HG02798 (cell line): ENCODE measurements at regions not wholly inside any gene's neighbourhood (a gene's known extent, or its start where the extent isn't known, plus 50 kb on each side); places are given as distances from the start of the nearest gene placed in this dataset.
A peak's percentile ranks its signal among the peaks of the same experiment; 100 is the strongest.

Source experiments
- ATAC-seq: cut with Tn5 transposase; IDR thresholded peaks from one replicate; pipeline ENCODE4 v1.9.1; 2021; ENCODE audit warnings: mild to moderate bottlenecking; ENCODE audit not compliant: unreplicated experiment, poor library complexity

DNA sequence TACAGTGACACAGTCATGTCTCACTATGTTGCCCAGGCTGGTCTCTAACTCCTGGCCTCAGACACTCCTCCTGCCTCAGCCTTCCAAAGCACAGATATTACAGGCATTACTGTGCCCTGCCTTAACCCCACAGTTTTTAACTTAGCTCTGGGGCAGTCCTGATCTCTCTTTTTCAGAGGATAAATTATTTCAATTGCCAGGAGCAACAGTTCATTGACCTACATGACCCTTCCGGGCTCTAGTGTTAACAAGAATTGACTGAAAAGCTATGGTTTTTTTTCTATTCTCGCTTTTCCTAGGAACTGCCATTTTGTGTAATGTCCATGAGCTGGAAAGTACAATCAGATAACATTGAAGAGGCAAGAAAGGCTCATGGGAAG lies 92.8 kb downstream of the HNRNPLL start:
- ATAC-seq, result no peak

DNA sequence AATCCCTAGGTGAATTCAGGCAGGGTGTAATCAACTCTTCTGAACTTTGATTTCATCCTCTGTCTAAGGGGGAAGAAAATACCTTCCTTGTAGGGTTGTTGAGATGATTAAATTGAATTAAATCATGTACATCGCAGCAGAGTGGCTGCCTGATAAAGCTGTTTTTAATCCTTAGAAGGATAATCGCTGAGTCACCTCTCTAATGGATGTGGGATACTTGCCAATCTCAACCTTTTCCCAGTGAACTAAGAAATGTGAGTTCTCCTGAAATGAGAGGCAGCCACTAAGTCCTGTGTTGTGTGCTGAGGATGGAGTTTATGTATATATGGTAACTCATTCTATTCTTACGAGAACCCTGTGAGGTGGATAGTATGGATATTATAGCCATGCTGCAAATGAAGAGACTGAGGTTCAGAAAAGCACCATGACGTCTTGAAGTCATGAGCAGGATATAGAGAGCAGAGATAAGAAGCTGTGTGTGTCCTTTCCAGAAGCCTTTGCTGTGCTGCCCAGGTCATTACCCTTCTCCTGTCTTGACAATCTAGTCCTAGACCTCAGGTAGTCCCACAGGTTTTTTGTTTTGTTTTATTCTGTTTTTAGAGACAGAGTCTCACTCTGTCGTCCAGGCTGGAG lies 93.3 kb downstream of the HNRNPLL start:
- no peak for ATAC-seq

DNA sequence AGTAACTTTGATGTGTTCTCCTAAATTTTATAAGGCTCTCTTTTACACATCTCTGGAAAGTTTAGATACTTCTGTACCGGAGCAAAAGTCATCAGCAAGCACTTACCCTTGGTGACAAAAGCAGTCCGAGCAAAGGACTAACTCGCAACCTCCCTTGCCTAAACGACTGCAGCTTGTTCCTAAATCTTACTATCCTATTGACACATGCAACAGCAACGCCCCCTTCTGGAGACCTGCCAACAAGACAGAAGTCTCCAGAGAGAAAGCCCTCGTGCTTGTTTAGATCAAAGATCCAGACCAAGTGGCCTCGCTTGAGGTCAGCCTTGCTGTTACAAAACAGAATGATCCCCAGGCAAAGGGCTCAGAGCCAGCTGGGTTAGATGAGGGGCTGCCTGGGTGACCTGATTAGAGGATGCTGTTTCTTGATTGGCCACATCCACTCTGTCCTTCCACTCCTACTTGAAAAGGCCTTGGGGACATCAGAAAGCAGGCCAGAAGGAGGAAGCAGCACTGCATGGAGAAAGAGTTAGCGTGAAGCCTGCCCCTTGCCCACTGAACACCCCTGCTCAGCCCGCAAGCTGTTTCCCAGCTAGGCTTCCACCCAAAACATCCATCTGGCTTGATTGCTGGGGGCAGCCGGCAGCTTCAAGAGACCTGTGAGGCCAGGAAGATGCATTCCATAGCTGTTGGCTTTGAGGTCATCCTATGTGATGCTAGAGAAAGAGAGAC lies 94.3 kb downstream of the HNRNPLL start:
- ATAC-seq, result peak; percentile 80

DNA sequence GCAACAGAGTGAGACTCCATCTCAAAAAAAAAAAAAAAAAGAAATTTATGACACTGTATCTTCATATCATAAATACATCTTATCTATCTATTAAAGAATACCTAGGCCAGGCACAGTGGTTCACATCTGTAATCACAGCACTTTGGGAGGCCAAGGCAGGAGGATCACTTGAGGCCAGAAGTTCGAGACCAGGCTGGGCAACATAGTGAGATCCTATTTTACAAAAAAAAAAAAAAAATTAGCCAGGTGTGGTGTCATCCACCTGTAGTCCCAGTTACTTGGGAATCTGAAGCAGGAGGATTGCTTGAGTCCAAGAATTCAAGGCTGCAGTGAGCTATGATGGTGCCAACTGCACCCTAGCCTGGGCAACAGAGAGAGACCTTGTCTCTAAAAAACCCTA lies 95.0 kb downstream of the HNRNPLL start:
- ATAC-seq, result no peak

DNA sequence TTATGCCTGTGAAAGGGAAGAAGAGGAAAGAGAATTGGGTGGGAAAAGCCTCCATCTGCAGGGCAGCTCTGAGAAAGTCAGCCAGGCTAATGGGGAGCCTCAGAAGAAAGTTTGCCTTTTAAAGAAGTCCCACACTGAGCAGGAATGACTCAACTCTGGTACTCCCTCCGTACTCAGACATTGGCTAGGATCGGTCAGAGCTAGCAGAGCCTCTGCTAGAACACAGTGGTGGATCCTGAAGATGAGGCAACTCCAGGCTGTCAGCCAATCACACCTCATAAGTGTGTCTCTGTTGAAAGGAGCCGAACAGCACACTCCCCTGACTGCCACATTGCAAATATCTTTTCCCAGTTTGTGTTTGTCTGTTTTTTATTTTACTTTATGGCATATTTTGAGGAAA lies 96.9 kb downstream of the HNRNPLL start:
- no peak for ATAC-seq

DNA sequence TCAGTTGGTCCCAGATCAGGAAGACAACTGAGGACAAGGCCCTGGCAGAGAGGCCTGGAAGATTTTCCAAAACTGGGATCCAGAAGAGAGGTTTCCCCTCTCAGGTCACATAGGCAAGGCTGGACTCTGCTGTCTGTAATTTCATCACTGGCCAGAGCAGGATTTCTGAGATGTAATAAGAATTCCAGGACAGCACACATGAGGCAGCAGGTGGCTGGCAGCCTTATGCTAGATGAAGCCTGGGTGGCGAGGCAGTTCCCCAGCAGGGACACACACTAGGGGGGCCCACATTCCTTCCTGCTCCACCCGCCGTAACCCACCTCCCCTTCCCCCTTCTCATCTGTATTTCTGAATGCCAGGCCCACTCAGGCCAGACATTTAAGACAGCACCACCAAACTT lies 98.6 kb downstream of the HNRNPLL start:
- no peak for ATAC-seq

DNA sequence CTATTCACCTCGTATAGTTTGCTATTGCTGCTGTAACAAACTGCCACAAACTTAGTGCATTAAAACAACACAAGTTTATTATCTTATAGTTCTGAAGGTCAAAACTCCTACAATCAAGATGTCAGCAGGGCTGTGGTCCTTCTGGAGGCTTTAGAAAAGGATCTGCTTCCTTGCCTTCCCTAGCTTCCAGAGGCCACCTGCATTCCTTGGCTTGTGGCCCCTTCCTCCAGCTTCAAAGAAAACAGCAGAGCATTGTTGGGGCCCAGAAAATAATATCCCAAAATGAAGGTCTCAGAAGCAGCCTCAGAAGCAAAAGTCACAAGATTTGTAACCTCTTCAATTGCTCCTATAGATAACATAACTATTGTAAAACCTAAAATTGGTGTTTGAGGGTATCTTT lies 100.6 kb downstream of the HNRNPLL start:
- no peak for ATAC-seq

DNA sequence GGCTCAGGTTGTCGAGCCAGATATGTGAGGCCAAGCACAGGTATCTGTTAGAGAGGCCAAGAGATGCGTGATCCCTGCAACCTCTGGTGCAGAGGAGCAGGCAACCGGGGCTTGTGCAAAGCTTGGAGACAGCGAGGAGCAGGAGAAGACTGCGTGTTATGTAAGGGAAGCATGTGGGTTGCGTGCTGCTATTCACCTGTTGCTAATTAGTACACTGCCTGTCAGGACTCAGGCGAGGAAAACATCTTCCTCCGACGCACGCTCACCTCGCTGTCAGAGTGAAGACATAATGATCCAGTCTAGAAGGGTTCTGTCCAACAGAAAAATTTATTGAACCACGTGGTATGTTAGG lies 102.5 kb downstream of the HNRNPLL start:
- no peak for ATAC-seq

DNA sequence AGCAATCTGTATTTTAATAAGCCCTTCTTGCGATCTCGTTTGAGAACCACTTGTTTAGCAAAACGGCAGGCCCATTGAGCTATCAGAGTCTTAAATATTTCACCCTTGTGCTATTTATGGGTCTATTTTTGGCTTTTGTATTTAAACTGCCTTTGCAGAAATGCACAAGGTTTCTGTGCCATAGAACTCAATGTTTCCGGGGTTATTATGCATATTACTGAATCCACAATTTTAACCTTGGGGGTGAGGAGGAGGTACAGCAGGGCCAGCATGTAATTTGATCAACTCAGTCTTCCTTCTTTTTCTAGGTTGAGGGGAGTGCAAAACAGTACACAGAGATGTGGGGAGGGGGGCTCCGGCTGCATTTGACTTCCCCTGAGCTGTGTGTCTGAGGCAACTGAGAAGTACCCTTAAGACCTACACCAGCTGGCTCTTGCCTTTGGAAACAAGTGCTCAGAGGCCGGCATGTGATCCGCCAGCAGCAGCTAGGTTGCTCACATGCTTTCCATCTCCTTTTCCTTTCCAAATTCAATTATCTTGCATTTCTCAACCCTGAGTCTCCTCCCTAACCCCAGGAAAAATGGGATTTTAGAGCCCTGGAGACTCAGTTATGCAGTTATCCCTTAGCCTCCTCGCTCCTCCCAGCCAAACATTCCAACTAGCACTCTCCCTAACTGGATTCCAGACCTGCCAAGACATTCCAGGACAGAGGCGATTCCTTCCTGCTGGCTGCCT lies 103.0 kb downstream of the HNRNPLL start:
- no peak for ATAC-seq

DNA sequence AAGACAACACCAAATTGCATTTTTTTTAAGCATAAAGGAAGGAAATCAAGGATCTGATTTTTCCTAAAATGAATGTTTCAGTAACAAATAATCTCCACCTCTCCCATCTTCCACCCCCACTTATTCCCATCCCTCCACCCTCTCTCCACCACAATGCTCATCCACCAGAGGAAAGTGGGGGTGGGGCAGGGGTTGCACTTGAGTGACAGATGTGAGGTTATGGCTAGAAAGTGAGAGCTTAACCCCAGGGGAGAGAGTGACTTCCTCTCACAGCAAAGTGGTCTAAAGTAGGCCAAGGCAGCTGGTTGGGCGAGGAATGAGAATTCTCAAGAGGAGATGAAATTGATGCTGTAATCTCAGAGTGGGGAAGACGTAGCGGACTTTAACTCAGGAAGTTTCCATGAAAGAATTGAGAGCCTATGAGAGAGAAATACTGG lies 104.7 kb downstream of the HNRNPLL start:
- no peak for ATAC-seq

DNA sequence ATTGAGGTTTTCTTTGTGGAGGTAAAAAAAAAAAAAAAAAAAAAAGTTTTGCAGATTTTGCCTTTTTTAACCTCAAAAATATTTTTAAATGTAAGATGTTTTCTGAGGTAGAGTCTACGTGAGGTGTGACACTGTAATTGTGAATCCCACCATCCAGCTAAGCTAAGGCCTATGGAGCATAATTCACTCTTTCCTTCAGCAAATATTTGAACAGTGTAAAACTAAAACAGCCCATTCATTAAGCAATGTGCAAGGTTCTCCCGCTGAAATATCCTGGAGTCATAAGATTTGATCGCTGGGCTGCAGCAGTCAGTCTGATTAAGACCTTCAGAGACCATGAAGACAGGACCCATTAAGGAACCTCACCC lies 105.1 kb downstream of the HNRNPLL start:
- ATAC-seq, result no peak

DNA sequence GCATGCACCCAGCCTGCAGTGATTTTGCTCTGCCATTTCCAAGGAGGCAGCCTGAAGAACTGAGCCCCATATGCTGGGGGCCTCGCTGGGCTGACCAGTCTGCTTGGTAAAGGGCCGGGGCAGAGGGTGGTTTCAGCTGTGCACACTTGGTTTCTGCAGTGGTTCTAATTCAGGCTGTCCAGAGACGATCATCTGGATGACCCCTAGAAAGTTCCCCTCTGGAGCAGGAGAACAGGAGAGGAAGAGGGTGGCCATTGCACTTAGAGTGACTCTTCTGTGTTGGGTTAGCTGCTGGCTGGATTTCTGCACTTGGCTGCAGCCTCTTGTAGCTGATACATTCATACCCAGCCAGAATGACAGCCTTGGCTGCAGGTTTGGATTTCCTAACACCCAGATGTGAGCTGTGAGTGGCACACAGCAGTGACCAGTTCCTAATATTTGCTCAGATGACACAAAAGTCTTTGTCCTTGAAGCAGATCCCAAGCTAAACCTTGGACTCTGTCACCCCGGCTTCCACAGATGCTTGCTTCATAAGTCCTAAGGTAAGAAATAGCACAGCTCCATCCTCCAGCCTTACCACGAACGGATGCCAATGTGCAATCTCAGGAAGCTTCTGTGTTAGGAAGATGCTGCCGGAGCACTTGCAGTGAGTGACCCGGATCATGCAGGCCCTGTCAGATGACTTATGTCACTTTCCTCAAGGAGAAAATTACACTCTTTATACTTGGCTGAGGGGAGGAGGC lies 105.6 kb downstream of the HNRNPLL start:
- ATAC-seq, result no peak

DNA sequence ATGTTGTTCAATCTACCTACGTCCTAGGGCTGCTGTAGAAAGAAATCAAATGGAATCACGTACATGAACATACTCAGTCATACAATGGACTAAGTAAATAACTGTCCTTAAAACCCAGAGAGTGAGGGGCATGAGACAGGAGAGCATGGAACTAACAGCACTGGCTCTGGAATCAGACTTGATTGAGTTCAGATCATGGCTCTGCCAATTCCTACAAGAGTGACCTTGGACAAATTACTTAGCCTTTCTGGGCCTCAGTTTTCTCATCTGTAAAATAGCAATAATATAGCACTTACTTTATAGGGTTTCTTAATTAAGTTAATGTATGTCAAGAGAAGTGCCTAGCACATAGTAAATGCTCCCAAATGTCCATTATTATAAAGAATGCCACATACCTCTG lies 106.8 kb downstream of the HNRNPLL start:
- ATAC-seq, result no peak

DNA sequence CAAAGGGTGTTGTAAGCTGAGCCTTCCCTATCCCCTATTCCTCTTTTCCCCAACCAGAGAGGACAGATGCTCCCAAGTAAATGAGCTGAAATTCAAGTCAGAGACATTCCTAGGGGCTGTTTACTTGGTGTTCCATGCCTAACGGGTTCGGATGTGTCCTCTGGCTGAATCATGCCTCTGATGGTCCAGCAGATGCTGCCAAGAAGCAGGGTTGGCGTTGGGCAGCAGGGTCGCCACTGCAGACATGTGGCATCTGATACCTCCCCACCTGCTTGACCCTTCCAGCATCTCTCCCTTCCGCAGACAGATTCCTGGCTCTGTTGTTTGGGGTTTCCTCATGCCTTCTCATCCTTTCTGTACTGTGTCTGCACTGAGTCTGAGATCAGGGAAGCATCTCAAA lies 108.3 kb downstream of the HNRNPLL start:
- no peak for ATAC-seq

DNA sequence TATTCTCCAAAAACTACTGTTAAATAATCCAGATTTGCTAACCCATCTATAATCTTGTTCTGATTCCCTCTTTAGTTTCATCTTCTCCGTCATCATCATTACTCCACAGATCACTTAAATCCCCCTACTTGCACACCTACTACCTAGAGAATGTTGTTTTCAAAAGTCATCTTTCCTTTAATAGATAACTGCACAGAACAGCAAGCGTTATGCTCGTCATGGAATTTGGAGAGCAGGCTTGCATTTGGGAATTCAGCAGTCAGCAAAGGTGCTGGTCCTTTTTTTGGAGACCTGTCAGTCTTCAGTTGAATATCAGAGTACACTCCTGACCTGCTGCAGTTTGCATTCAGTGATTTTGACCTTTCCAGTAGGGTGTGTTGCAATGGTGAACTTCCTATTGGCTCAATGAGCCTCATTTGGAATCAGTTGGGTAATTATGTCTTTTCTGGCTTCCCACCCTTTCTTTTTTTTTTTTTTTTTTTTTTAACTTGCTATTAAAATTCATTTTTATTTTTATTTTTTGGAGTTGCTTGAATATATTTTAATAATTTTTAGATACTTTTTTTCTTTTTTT lies 110.6 kb downstream of the HNRNPLL start:
- no peak for ATAC-seq

DNA sequence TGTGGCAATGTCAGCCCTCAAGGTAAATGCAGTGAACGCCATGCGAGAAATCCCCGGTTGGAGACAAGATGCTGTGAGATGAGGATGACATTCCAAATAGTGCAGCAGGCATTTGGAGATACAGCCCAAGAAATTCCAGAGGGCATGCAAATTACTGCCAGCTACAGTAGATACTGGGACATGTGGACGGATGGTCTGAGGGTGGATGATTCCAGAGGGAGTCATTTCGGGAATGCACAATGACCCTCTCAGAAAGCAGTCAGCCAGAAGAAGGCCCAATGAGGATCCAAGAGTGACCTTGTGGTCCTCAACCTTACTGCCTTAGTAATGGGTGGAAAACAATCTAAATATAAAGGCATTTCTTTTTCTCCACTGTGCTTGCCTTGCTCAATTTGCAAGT lies 111.3 kb downstream of the HNRNPLL start:
- ATAC-seq, result no peak

DNA sequence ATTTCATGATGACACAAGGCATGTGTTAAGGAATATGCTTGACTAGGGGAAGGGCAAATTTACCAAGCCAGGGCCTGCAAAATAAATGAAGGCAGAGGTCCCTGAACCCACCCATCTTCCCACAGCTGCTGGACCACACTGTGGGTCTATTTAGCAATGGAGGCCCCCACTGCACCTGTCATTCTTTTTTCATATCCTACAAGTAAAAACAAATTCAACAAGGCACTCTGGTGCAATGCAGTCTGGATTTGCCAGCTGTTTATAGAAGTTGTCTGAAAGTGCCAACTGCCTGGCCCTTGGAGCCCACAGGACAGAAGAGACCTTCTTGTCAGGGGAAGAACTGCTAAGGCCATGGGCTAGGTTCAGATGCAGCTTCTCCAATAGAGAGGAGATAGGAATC lies 112.8 kb upstream of the ATL2 start:
- ATAC-seq, result no peak

DNA sequence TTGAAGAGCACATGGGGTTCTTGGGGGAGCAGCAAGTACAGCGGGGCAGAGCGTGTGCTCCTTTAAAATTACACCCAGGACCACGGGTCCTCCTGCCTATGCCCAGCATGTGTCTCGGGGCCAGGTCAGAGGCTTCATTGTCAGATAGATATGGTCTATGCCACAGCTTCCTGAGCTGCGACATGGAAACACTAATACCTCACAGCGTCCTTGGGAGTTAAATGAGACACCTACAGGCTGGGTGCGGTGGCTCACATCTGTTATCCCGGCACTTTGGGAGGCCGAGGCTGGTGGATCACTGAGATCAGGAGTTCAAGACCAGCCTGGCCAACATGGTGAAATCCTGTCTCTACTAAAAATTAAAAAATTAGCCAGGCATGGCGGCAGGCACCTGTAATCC lies 110.8 kb upstream of the ATL2 start:
- no peak for ATAC-seq

DNA sequence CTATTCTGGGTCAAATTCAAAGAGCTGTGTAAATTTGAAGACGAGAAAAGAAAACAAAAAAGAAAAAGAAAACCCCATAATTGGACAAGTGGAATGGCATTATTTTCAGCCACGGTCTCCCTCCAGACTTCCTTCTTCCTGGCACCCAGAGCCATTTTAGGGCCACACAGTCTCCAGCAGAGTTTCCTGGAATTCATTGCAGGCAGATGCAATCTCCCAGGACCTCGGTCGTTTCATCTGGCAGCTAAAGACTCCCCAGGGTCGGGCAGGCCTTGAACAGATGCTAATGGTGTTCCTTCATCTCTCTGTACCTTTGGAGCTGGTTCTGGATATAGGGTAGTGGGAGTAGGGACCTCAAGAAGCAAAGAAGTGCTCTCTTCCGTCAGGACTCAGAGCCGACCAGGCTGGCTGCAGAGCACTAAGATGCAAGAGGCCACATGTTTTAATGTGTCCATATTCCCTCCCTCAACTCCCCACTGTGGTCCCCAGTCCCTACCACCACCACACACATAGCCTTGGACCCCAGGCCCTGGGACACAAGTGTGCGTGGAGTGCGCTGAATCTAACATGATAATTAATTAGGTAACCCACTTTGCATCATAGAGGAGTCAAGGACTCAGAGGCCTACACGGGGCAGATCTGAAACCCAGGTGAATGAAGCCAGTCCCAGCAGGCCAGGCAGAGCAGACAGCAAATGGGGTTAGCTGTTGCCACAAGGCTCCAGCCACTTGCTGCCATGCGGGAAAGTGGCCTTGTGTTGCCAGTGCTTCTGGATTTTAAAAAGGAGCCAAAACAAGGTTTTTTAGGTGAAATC lies 109.3 kb upstream of the ATL2 start:
- ATAC-seq, result no peak

DNA sequence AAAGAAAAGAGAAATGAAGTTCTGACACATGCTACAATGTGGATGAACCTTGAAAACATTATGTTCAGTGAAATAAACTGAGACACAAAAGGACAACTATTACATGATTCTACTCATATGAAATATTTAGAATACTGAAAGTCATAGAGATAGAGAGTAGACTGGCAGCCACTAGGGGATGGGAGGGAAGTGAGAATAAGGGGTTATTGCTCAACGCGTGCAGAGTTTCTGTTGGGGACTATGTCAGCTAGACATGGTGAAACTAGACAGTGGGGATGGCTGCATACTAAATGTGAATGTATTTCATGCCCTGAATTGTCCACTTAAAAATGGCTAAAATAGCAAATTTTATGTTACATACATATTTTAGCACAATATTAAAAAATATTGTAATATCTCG lies 108.7 kb upstream of the ATL2 start:
- ATAC-seq, result peak; percentile 92
